Left forelimb (tissue), 1 donor: ENCODE measurements at regions not wholly inside any gene's neighbourhood (a gene's known extent, or its start where the extent isn't known, plus 50 kb on each side); places are given as distances from the start of the nearest gene placed in this dataset.

Experiments
- DNase-seq: peaks from one replicate; pipeline ENCODE4 v3.0.0-alpha.2; 2018; ENCODE audit warnings: low spot score

GRCh38 chr4:14627038-14627437, 375.2 kb upstream of the CPEB2 start:
- no peak for DNase-seq

DNA sequence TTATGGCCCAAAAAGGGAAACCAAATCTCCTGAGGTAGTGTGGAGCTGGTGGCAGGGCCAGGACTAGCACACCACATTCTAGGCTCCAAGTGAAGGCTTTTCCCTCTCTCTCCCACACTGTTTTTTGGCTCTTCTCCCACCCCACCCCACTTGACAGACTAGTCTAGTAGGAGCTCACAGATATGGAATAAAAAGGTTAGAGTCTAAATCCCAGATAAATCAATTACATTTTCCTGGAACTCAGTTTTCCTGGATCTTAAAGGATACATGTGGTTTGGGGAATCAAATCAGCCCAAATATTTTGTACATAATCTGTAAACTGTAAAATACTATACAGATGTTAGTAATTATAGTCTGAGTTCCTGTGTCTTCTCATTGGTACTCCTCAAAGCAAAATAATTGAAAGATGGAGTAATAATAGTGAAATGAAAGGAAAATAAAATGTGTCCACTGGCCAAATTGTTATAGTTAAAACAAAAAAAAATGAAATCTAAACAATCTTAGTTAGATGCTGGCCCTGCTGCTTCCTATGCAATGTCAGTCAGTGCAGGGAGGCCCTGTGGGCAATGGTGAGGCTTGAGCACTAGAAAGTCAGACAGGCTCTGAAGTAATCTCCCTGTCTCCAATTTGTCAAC, 370.4 kb upstream of the CPEB2 start:
- DNase-seq: no peak

- no peak for DNase-seq
Measured at GRCh38 chr4:14636563-14636962, 365.7 kb upstream of the CPEB2 start.

DNA sequence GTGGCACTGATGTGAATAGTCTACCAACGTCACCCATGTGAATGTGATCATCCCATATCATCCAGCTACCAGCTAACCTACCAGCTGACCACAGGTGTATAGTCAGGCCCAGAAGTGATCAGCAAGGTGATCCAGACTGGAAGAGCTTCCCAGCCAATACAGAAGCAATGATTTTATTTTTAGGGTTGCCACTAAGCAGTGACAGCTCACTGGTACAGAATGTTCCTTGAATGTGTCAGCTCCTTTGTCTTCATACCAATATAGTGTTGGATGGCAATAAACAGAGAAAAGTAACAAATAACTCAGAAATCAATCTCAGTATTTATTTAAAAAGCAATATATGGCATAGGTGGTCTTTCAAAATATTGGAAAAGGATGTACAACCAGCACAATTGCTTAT, 361.8 kb upstream of the CPEB2 start:
- DNase-seq: no peak

DNA sequence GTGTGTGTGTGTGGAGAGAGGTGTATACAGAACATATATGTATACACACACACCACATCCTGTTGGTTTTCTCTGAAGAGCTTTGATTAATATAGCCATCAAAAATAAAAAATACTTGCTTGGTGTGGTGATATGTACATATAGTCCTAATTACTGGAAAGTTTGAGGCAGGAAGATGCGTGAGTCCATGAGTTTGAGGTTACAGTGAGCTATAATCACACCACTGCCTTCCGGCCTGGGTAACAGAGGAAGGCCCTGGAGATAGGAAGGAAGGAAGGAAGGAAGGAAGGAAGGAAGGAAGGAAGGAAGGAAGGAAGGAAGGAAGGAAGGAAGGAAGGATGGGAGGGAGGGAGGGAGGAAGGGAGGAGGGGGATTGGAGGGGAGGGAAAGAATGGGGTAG, 360.4 kb upstream of the CPEB2 start:
- DNase-seq: no peak

DNA sequence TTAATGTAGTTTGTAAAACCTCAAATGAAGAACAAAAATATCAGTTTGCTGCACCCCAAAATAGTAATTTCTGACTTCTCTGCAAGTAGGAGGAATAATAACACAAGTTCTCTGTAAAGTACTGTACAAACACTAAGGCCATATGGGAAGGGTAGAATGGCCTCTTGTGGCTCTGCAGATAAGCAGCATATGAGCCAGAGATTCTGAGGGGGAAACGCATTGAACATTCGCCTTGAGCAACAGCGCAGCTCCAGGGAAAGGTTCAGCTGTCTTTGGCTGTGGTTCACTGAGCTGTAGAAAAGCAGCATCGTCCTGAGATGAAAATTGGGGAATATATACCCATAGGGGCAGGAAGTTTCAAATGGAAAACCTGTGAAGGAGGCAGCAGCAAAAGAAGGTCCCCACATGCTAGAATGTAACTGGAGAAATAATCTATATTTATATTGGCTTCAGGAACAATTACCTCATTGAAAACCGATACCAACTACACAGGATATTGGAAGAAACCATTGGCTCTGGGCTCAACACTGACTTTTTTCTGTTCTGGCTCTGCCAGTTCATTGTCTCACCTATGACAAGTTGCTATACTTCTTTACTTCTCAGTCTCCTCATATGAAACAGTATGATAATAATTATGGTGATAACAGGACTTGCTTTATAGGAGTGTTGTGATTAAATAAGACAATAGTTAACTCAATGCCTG, 357.6 kb upstream of the CPEB2 start:
- no peak for DNase-seq

DNA sequence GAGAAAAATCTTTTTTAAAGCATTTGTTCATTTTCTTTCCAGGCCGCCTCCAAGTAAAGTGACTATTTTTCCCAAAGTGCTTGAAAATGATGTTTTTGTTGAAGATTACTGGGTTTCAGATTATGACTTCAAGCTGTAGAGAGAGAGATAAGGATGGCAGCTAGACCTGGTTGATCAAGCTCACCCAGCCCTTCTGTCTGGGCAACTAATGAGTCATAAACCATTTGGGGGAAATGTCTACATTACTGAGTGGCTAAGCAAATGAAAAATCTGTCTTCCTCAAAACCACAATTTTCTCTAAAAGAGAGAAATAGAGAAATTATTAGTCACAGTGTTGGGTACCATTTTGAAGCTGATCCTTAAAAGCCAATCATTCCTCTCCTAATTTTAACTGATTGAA, 355.4 kb upstream of the CPEB2 start:
- DNase-seq: no peak

GRCh38 chr4:14650127-14650526, 352.2 kb upstream of the CPEB2 start:
- no peak for DNase-seq

DNA sequence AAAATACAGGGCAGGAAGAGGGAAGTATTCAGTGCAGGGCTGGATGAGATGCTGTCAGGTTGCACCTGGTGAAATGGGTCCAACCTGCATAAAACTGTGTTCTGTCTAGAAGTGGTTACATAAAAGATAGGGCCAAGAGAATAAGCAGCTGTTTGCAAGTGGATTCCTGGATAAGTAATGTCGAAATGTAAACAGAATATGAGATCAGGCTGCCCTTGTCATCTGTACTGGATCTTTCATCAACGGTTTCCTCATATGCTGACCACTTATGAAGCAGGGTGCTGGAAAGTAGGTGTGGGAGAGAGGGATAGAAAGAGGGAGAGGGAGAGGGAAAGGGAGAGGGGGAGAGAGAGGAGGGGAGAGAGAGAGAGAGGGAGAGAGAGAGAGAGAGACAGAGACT, 349.8 kb upstream of the CPEB2 start:
- DNase-seq: no peak

DNA sequence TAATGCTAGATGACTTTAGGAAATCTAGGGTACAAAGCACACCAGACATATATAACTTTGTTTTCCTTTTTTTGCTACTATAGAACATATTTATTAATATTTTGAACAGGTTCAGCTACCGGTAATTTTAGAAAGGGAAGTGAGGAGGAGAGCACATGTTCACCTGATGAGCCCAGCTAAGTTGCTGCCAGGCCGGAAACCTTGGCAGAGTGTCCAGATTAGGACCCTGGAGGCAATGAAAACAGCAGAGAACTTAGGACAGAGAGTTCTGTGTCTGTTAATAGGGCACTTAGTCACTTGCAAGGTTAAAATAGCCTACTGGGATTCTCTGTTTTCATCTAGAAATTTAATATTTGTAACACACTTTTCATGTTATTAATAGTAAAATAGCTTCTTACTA, 348.9 kb upstream of the CPEB2 start:
- no peak for DNase-seq

DNA sequence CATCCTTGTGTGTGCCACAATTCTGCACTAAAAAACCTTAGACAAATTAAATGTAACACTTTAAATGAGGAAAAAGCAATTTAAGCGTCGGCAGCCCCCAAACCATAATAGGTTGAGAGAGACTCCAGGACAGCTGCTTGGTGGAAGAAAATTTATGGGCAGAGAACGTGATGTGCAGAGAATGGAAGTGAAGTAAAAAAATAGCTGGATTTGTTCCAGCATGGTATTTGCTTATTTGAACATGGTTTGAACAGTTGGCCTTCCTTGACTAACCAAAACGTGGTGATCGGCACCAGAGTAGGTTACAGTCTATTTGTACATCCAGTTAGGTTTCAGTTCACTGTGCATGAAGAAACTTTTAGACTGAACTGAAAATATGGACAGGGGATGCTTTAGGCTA, 343.0 kb upstream of the CPEB2 start:
- no peak for DNase-seq

DNA sequence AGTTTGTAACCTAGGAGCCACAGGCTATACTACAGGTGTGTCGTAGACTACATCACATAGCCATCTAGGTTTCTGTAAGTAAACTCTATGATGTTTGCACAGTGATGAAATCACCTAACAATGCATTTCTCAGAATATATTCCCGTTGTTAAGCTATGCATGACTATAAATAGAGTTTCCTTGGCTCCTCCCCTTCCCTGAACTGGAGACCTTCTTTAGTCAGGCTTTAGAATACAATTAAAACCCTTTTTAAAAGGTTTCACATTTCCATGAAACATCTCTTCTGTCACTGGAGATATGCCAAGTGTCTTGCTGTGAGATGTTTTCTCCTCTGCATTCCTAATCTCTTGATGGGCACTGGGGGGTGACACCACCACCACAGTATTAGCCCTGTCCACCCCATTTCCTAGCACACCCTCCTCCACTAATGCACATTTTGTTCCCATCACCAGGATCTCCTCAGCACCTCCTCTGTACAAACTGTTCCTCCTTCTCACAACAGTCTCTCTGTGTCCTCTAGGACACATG, 334.6 kb upstream of the CPEB2 start:
- DNase-seq: no peak

- DNase-seq: no peak
Measured at GRCh38 chr4:14668296-14668695, 334.0 kb upstream of the CPEB2 start.

- no peak for DNase-seq
Measured at GRCh38 chr4:14669371-14669770, 332.9 kb upstream of the CPEB2 start.

- DNase-seq: no peak
Measured at GRCh38 chr4:14671146-14671545, 331.1 kb upstream of the CPEB2 start.

- no peak for DNase-seq
Measured at GRCh38 chr4:14675279-14675985, 326.8 kb upstream of the CPEB2 start.

DNA sequence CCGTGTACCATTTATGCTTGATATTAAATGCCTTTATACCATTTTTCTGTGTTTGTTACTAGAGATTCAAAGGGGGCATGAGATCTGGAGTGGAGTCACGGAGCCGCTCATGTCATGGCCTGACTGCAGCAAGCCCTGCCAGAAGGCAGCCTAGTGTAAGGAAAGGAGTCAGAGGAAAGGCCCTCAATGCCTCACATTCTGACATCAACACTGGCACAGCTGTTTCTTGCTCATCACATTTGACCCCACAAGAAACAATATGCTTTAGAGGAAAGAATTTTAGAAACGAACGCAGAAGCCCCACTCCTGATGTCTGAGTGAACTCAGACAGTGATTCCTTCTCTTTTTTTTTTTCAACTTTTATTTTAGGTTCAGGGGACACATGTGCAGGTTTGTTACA, 322.4 kb upstream of the CPEB2 start:
- no peak for DNase-seq

DNA sequence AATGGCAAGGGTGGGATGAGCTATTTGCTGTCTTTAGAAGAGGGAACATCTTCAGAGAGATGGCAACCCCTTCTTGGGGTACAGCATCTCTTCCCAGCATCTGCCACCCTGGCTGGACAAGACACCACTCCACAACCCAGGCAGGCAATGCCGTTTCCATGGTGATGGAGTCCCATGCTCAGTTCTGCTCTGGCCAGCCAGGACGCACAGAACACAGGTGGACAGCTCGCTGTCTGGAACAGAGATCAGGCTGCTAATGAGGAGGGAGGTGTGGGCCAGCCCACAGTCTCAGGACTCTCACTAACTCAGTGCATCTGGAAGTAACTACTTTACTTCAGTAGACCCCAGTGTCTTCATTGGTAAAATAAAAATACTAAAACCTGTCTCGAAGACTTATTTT, 321.0 kb upstream of the CPEB2 start:
- DNase-seq: no peak

- no peak for DNase-seq
Measured at GRCh38 chr4:14693728-14694127, 308.6 kb upstream of the CPEB2 start.

DNA sequence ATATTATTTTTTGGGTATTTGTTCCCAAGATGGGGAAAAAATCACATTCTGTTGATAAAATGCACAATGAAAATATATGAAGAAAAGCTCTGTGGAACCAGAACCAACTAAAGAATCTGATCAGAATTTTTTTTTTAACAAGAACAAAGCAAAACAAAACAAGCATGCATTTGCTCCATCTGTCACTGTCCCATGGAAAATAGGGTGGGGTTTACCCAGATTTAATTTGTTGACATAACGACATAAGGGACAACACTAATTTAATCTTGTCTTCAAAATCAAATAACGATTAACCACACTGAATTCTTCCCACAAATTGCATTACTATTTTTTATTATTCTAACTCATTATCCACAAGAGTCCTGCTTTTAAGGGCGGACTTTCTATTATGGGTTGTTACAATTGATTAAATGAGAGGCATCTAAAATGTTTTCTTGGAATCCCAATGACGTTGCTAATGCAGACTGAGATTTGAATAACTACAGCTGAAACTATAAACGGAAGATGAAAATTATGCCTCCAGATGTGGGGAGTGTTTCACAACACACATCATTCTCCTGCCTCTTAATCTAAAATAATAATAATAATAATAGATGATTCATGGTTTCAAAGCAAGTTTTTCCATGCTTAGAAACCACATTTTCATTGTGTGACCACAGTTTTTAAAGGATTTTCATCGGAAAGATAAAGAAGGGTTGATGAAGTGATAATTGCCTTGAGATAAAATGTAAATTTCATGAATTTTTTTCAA, 307.0 kb upstream of the CPEB2 start:
- DNase-seq: no peak

DNA sequence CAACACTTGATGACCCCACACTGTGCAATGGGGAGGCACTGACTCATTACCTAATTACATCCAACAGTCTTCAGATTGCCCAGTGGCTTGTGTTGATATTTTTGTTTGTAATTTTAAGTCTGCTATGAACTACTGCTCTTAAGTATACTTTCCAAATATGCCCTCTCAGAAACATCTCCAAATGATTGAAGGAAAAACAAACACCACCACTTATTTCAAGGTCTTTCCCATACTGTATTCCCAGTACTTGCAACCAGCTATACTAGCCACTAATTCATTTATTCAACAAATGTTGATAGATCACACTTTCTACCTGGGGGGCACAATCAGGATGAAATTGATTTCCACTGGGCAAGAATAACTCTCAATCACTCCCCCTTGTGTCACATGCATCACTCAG, 302.2 kb upstream of the CPEB2 start:
- no peak for DNase-seq

GRCh38 chr4:14700544-14700943, 301.7 kb upstream of the CPEB2 start:
- no peak for DNase-seq

GRCh38 chr4:14701389-14701788, 300.9 kb upstream of the CPEB2 start:
- no peak for DNase-seq
